GM18498 (cell line): ENCODE measurements at regions not wholly inside any gene's neighbourhood (a gene's known extent, or its start where the extent isn't known, plus 50 kb on each side); places are given as distances from the start of the nearest gene placed in this dataset.

Source experiments
- ATAC-seq: cut with Tn5 transposase; IDR thresholded peaks from one replicate; pipeline ENCODE4 v1.9.1; 2021; ENCODE audit warnings: mild to moderate bottlenecking, moderate library complexity; ENCODE audit not compliant: unreplicated experiment

DNA sequence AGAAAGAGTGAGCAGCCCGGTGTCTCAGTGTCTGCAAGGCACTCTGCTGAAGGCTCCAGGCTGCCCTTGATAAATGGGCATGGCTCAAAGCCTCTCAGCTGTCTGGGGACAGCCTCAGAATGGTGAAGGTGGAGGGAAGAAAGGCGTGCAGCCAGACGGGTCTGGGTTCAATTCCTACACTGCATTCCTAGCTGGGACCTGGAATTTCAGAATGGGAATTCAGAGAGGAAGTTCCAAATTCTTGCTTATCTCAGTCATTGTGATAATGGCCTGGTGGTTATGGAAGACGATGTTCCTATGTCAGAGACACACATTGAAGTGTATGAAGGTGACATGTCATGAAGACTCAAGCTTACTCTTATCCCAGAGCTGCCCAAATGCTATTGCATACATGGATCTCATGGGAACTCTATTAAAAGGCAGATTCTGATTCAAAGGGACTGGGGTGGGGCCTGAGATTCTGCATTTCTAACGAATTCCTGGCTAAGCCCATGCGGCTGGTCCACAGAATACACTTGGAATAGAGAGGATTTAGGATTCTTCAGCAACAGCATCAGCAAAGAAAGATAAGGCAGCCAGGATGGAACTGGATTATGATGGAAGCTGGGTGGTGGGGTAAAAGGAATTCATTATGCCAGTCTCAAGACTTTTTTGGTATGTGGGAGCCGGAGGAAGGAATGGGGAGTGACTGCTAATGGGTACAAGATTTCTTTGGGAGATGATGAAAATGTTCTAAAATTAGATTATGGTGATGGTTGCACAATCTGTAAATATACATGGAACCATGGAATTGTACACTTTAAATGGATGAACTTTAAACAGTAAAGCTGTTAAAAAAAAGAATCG lies 82.6 kb upstream of the ZMIZ1 start:
- ATAC-seq: no peak

DNA sequence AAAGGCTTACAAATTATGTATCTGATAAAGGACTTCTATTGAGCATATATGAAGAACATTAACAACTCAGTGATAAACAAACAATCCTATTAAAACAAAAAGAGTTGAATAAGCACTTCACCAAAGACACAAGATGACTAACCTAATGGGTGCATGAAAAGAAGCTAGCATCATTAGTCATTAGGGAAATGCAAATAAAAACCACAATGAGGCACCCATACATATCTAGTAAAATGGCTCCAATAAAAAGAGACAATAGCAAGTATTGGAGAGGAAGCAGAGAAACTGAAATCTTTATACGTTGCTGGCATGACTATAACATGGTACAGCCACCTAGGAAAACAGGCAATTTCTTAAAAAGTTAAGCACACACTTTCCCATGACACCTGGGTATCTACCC lies 77.6 kb upstream of the ZMIZ1 start:
- no peak for ATAC-seq

DNA sequence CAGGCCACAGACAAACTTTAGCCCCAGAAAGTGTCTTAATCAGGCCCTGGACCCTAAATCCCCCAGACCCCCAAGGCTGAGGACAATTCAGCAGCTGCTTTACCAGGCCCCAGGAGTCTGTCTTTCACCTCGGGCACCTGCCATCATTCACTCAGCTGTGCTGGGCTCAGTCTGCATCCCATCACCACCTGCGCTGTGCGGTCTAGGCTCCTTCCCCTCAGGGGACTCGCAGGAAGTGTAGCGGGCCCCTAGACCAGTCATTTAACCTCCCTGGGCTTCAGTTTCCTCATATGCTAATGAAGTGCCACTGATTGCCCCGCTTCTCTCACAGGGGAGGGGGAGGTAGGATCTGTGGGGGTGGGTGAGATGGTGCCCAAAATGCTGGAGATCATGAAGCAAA lies 76.4 kb upstream of the ZMIZ1 start:
- ATAC-seq: no peak

DNA sequence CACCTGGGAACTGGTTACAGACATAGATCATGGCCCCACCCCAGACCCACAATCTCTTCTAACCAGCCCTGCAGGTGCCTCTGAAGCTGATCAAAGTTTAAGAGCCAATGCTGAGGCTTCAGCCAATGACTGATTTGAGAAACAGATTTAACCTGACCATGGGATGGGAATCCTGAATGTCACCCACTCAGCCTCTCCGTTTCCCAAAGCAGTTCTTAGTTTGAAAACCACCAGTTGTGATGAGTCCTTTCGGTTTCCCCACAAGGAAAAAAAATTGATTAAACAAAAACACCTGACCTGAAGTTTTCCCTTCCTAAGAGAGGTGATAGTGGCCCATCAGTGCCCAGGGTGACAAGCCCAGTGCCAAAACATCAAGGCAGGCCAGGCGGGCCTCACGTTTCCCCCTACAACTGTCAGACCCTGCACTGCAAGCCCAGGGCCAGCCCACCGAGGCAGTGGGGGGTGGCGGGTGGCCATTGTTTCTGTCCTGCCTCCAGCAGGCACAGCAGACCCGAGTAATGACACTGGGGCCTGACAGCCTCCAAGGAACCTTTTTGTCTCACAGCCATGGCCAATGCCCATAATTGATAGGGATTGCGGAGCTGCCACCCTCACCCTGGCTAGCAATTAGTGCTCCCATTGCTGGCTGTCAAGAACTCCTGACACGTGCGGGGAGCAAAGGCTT lies 75.4 kb upstream of the ZMIZ1 start:
- ATAC-seq: no peak

DNA sequence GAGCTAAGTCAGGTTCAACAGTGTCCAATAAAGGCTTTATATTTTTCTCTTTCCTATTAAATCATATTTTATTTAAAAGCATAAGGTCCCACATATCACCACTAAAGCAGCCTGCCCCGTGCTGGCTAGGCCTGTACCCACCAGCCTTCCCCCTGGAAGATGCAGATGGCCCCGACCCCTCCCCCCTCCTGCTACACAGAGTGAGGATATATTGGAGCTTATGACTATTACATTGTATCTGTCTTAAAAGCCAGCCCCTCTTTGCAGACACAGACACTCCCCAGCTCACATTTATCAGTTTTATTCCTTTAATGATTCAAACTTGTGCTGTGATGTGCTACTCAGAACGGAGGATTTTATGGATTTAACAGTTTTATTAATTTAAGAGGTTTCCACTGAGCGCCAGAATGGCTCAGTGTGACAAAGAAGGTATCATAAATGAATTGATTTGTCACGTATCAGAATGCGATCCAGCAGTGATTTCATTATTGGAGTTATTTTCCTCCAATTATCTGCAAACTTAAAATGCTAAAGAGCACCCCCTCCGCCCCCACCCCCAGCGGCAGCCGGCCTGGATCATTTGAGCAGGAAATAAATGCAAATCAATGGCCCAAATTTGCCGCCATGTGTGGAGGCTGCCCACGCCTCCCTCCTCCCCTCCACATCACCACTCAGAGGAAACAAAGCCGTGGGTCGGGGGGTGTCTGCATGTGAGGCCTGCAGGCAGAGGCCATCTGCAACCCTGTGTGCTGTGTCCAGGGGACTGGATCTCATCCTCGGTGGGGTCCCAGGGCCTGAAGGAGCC lies 72.6 kb upstream of the ZMIZ1 start:
- no peak for ATAC-seq

DNA sequence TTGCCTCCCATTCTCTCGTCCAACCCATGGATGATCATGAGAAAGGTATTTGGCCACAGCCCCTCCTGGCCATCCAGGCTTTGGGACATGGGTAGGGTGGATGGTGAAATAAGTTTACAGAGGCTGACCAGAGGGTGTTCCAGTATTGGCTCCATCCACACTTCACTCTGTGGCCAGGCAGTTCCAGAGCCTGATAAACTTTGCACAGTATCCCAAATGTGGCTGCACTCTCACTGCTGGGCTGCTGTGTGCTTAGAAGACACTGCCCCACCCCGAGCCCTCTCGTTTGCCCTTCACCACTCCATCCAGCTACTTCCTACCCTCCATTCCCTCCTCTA lies 72.0 kb upstream of the ZMIZ1 start:
- no peak for ATAC-seq

DNA sequence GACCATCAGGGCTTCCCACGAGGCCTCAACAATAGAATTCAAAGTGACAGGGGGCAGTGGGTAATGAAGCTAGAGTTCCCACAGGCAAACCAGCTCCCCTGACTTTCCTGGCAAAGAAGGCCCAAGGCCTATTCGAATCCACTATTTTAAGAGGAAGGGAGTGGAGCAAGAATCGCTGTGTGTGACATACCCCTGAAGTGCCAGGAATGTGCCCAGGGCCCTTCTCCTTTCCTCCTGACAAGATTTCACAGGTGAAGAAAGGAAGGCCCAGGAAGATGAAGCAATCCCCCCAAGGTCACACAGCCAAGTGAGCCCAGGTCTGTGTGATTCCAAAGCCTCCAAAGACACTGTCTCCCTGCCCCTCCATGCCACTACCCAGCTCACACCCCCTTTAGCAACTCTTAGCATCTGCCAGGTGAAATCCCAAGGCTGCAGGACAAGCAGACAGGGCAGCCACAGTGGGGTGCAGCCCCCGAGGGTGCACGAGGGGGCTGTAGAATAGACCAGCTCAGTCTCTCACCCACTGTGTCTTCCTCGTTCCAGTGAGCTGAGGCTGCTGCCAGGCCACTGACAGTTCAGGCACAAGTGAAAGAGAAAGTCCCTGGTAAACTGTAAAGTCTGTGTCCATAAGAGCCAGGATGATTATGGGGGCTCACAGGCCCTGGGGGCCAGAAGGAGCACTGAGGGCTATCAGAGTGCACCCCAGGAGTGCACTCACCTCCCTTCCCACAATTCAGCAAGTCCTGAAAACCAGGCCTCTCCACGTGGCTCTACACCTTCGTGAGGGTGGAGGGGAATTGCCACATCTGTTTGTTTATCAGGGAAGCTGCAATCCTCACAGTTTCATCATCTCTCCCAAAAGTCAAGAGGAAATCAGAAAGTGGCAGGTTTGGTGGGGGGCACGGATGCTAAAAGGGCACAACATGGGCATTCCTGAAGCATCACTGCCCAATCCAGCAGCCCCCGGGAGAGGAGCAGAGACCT lies 70.8 kb upstream of the ZMIZ1 start:
- ATAC-seq: no peak

DNA sequence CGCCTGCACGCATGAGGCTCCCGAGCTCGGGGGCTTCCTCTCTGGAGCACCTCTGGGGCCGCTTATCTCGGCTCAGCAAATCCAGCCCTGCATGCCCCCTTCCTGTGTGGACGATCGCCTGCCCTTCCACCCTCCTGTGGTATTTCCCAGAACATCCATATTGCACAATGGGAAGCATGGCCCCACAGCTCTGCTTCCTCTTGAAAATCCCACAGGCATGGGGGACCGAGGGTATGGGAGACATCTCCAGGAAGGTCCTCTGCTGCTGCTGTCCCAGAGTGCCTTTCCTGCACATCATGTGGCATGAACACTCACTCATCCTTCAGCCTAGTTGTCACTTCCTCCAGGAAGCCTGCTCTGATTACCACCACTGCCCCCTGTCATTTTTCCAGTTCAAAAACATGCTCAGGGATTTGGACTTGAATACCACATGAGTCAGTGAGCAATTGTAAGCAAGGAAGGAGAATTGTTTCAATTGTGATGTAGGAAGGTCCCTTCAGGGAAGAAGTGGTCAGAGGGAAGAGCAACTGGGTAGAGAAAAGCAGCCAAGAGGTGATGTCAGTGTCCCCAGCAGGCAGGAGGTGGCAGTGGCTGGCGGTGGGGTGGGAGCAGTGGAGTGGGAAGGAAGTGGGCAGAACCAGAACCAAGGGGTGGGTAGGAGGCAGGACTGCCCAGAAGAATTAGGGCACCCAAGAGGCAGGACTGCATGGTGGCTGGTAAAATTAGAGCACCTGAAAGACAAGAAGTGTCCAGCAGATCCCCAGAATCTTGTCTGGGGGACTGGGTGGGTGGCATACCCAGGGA lies 67.5 kb upstream of the ZMIZ1 start:
- no peak for ATAC-seq

DNA sequence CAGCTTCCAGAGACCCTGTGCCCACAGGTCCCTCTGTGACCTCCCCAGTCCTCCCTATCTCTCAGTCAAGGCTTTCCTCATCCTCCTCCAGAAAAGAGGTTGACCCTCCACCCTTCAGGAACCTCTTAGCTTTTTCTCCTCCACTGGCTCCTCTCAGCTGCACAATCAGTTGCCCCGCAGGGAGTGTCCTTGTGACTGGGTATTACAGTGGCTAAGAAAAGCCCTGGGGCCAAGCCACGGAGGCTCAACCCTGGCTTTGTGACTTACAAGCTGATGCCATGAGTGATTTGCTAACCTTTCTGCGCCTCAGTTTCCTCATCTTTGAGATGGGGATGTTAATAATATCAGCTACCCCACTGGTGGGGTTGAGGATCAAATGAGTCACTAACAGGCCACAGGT lies 66.4 kb upstream of the ZMIZ1 start:
- ATAC-seq: no peak

DNA sequence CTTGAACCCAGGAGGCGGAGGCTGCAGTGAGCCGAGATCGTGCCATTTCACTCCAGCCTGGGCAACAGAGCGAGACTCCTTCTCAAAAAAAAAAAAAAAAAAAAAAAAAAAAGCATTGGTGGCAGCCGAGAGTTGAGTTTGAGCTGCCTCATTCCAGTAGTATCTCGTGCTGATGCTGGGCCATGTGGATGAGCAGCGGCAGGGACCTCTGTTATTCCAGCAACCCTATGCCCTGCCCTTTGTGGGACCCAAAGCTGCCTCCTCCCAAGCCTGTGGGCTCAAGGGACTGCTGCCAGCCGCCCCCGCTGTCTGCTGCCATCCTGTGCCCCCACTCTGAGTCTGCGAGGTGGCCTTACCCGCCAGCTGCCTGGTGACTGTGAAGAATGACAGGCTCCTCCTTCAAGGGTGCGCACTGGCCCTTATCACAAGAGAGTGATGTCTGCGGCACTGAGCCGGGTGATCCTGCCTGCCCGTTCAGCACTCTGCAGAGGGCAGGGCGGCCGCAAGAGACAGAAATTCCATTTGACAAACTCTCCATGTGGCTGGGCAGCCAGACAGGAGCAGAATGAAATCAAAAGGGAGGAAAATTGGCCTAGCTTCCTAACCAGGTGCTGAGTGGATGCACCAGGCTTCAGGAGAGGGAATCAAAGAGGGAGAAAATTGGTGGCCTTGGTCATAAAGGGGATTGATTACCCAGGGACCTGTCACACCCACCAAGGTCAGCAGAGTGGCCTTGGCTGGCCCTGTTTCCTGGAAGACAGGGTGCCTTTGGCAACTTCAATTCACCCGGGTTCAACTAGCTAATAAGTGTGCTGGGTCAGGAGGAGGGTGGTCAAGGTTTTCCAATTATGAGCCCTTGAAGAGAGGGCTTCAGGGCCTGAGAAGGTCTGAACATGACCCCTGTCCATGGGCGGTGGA lies 65.3 kb upstream of the ZMIZ1 start:
- no peak for ATAC-seq

DNA sequence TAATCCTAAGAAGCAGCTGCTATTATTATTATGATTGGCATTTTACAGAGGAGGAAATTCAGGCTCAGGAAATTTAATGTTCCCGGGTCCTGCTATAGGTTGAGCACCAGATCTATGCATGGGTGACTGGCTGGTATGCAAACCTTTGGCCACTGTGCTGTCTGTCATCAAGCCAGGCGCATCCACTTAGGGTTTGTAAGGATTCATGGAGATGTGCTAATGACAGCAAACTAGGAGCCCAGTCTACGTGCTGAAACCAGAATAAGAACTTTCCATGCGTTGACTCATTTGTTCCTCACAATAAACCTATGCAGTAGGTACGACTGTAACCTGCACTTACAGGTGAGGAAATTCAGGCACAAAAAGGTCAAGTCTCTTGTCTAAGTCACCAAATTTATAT lies 64.5 kb upstream of the ZMIZ1 start:
- no peak for ATAC-seq

DNA sequence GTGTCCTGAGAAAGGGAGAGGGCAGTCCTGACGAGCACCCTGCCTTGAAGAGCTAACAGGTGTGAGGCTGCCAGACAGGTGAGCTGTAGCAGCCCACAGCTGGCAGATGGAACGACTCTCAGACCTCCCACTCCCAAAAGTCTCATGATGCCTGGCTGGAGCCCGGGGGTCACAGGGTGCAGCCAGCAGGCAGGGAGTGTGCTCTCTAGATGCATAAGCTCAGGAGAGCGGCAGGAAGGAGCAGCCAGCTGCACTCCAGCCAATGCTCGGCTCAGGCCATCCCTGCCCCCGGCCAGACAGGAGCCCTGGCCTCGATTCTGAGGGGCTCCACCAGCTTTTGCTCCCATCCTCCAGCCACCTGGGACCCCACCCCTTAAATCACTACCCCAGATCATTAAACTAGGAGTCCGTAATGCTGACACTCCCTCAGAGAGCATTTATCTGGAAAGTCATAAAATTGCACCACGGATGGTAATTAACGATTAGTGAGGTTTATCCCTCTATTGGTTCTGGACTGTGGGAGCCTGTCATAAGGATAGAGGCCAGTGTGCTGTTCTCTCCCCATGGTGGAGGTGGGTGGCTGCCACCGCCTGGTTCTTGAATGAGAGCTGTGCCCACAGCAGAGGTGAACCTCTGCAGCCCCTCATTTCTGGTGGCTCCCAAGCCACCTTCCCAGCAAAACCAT lies 63.5 kb upstream of the ZMIZ1 start:
- ATAC-seq: no peak

DNA sequence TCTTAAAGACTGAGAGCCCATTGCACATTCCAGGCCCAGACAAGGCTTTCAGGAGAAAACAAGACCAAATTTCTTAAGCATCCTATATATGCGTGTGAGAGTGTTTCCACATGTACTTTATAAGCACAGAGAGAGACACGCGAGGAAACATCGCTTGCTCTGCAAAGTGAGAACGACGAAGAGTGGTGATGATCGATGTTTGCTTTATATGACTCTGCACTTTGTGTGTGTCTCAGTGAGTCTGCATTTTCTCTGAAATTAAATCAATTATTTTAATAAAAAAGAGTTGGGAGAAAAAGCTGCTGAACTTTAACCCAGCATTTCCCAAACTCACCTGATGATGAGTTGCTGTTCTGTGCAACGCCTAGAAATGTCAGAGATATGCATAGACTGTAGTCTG lies 61.7 kb upstream of the ZMIZ1 start:
- no peak for ATAC-seq

DNA sequence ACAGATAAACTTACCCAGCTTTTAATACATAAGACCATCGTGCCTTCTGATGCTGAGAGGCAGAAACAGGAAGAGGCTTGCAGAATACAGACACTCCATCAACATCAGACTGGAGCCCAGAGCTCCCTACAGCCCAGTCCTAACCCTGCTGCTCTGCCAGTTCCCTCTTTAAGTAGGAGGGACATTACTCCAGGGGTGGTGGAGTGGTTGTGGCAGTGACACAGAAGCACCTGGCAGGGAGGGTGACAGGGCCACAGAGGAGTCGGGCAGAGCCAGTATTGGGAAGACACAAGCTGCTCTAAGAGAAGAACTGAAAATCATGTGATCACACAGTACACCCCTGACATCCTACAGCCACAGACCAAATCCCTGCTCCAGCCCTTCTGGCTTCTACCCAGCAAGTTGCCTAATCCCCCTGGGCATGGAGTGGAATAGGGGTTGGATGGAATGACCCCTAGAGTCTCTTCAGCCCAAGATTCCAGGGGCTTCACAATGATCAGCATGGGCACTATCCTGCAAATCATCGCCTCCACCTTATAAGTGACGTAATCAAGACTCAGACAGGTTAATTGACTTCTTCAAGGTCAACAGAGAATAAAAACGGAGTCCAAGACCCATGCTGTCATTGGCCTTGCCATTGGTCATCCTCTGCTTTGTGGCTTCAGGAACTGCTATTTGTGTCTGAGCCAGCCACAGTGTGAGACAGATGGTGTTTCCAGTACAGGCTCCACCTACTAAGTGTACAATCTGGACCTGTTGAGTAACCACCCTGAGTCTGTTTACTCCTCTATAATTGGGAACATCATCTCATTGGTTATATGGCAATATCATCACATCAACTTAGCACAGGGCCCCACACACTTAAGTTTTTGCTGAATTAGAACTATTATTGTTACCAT lies 61.1 kb upstream of the ZMIZ1 start:
- no peak for ATAC-seq

DNA sequence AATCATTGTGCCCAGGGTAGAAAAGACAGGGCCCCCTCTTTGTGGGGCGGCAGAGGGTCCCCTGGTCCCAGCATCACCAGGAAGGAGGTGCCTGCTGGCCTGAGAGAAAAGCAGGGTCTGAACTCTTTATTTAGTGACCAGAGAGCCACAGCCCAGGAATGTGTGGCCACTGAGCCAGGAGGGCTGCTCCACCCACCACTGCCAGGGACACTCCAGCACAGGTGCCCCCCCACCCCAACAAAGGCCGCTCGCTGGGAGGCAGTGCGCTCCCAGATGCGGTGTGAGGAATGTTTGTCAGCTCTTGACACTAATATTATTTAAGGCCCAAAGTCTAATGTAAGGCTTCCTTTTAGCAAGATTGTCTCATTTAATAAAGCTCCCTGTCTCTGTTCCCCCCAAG lies 59.6 kb upstream of the ZMIZ1 start:
- ATAC-seq: no peak

DNA sequence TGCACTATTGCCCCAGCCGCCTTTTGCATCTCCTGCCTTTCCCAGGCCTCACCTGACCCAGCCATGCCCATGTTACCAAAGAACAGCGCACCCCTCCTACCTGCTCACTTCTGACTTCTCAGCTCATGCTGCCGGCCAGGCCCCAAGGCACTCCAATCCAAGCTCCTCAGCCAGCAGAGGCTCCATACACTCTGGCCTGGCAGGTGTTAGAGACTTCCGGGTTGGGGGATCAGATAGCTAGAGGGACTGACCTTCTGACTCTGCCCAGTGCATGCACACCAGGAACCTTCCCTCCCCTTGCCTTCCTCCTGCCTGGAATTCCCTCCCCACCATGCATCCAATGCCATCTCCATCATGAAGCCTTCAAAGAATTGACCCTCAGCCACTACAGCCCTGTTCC lies 56.2 kb upstream of the ZMIZ1 start:
- ATAC-seq: no peak

DNA sequence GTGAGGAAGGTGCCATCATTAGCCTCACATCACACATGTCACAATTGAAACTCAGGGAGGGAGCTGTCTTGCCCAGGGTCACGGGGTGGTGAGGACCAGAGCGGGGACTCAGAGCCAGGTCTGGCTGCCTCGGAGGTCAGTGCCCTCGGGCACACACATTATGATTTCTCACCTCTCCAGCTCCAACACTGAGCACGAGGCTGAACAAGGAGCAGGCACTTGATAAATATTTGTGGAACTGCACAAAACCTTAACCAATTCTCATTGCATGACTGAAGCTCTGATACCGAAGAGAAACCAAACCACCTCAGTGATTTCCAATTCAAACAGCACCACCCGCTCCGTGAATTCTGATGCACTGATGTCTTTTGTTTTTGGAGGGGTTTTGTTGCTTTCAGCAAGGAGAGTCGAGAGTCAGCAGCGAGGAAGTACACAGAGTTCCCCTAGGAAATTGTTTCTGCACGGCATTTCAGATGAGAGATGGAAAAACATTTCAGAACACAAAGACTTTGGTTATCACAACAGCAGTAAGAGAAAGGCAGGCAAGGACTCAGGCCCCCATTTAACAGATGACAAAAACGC lies 55.3 kb upstream of the ZMIZ1 start:
- no peak for ATAC-seq
